ENCODE measurements at regions not wholly inside any gene's neighbourhood (a gene's known extent, or its start where the extent isn't known, plus 50 kb on each side); places are given as distances from the start of the nearest gene placed in this dataset.

- TF ChIP-seq, protein P1, sequence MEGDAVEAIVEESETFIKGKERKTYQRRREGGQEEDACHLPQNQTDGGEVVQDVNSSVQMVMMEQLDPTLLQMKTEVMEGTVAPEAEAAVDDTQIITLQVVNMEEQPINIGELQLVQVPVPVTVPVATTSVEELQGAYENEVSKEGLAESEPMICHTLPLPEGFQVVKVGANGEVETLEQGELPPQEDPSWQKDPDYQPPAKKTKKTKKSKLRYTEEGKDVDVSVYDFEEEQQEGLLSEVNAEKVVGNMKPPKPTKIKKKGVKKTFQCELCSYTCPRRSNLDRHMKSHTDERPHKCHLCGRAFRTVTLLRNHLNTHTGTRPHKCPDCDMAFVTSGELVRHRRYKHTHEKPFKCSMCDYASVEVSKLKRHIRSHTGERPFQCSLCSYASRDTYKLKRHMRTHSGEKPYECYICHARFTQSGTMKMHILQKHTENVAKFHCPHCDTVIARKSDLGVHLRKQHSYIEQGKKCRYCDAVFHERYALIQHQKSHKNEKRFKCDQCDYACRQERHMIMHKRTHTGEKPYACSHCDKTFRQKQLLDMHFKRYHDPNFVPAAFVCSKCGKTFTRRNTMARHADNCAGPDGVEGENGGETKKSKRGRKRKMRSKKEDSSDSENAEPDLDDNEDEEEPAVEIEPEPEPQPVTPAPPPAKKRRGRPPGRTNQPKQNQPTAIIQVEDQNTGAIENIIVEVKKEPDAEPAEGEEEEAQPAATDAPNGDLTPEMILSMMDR (IDR thresholded peaks at IDR 0.05), result no peak
- TF ChIP-seq POLR2A (IDR thresholded peaks at IDR 0.05) (no peak), EP300 (IDR thresholded peaks at IDR 0.05) (no peak), POLR2AphosphoS5 (IDR thresholded peaks at IDR 0.05) (no peak)
Measured at GRCh38 chr3:22088204-22088603, 337.2 kb upstream of the ZNF385D start.

Measured in stomach (tissue), 4 donors.